Esophagus squamous epithelium (tissue), 5 donors: ENCODE measurements at regions not wholly inside any gene's neighbourhood (a gene's known extent, or its start where the extent isn't known, plus 50 kb on each side); places are given as distances from the start of the nearest gene placed in this dataset.
A peak's percentile ranks its signal among the peaks of the same experiment; 100 is the strongest.

ENCODE experiments used
- DNase-seq: peaks from one replicate; lab custom pipeline; 2025; lab: John Stamatoyannopoulos, UW
- H3K27ac ChIP-seq, 4 donors: fragments of 200-600 bp; sonication (generic); one replicate each; pipeline ENCODE4 v1.5.1; 2016 to 2019; ENCODE audit warnings: mild to moderate bottlenecking in 1 of 4
- H3K27me3 ChIP-seq, 4 donors: fragments of 200-600 bp; sonication (generic); 1 replicate in 3 of 4; 2 replicates in 1 of 4; pipeline versions ENCODE4 v1.5.1 to v1.6.0; 2017 to 2021; ENCODE audit warnings: antibody characterized with exemption in 1 of 4
- H3K36me3 ChIP-seq, 3 donors: fragments of 200-600 bp; sonication (generic); one replicate each; pipeline ENCODE4 v1.5.1; 2016 to 2019
- H3K4me1 ChIP-seq, 3 donors: fragments of 200-600 bp; sonication (generic); one replicate each; pipeline ENCODE4 v1.5.1; 2017 to 2019
- H3K4me3 ChIP-seq, 4 donors: fragments of 200-600 bp; sonication (generic); 1 replicate in 3 of 4; 2 replicates in 1 of 4; pipeline ENCODE4 v1.5.1; 2016 to 2019; ENCODE audit warnings: mild to moderate bottlenecking in 2 of 4, moderate library complexity in 1 of 4
- H3K9me3 ChIP-seq, 3 donors: fragments of 200-600 bp; sonication (generic); one replicate each; pipeline ENCODE4 v1.5.1; 2016 to 2019
- POLR2A ChIP-seq, 4 donors: fragments of 450-650 bp; IDR thresholded peaks; one replicate each; pipeline ENCODE4 v1.6.1; 2017; ENCODE audit warnings: antibody characterized with exemption in 4 of 4, mild to moderate bottlenecking in 4 of 4, moderate library complexity in 3 of 4
- WGBS, 2 donors: methylation state at CpG; one replicate each; pipeline ENCODE4 v1.1.5; 2018; 5-methylcytosine and 5-hydroxymethylcytosine counted together
- intact Hi-C: fragments of 100-400 bp; cut with DNase I; formaldehyde crosslinking; loops from one replicate; pipeline ENCODE4 v1.15.0; 2022
- TF ChIP-seq, protein P1 (sequence below), 6 experiments: fragments of 450-650 bp in 4 of 6; fragments of 200-600 bp in 2 of 6; sonication (generic) in 2 of 6; IDR thresholded peaks; one replicate each; pipeline ENCODE4 v1.5.1; 2016 to 2019; ENCODE audit warnings: antibody characterized with exemption in 6 of 6, mild to moderate bottlenecking in 4 of 6, moderate library complexity in 4 of 6
- donor health status: DM: yes; HTN: yes; CAD: no.

DNA sequence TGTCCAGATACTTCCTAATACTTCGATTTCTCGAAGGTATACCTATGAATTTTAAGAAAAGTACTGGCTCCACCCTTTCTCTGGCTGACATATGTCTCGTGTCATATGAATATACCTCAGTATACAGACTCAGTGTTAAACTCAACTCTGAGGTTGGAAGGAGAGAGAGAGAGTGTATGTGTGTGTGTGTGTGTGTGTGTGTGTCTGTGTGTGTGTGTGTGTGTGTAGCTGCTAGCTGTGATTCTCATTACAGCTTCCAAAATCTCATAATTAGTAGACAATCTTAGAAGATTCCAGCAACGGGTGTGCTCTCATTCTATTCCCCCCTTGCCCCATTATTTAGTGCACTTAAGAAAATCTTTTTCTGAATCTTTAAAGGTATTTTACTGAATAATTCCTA lies 380.3 kb upstream of the B3GALT2 start:
- WGBS, 2 donors = 77 to 87% methylated on average over 4 of the region's 4 CpGs
- Histone ChIP-seq H3K9me3 (no peaks in the 10 kb centered on the region), H3K4me1 (no peaks in the 10 kb centered on the region), H3K27ac (no peak overlapping the region), H3K36me3 (no peaks in the 10 kb centered on the region), H3K4me3 (no peak overlapping the region), H3K27me3 (no peaks in the 10 kb centered on the region)
- intact Hi-C loops = no loop called here
- TF ChIP-seq POLR2A (IDR thresholded peaks at IDR 0.05) = no peak
- TF ChIP-seq, protein P1, sequence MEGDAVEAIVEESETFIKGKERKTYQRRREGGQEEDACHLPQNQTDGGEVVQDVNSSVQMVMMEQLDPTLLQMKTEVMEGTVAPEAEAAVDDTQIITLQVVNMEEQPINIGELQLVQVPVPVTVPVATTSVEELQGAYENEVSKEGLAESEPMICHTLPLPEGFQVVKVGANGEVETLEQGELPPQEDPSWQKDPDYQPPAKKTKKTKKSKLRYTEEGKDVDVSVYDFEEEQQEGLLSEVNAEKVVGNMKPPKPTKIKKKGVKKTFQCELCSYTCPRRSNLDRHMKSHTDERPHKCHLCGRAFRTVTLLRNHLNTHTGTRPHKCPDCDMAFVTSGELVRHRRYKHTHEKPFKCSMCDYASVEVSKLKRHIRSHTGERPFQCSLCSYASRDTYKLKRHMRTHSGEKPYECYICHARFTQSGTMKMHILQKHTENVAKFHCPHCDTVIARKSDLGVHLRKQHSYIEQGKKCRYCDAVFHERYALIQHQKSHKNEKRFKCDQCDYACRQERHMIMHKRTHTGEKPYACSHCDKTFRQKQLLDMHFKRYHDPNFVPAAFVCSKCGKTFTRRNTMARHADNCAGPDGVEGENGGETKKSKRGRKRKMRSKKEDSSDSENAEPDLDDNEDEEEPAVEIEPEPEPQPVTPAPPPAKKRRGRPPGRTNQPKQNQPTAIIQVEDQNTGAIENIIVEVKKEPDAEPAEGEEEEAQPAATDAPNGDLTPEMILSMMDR (IDR thresholded peaks at IDR 0.05) = no peak
- DNase-seq = no peak

DNA sequence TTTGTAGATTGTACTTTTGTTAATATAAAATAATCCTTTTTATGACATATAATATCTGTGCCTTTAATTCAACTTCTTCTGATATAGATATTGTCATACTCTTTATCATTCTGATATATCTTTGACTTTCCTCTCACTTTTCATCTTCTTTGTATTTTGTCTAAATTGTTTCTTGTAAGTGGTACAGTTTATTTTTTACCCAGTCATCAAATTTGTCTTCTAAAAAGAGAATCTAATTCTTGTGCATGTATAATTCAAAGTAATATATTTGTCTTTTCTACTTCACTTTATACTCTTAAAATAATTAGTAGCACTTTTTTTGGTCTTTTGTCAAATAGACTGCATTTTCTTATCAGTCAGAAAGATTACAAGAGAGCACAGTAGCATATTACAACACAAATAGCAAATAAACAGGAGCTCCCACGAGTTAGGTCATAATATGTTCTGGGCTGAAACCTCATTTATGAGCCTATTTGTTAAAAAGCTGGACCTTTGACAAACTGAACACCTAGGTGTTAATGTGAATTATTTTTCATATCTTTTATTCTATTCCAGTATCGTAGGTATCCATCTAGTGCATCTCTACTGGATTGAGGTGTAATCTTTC lies 379.7 kb upstream of the B3GALT2 start:
- Histone ChIP-seq H3K27ac (no peak overlapping the region), H3K27me3 (no peaks in the 10 kb centered on the region), H3K4me3 (no peak overlapping the region), H3K36me3 (no peaks in the 10 kb centered on the region), H3K4me1 (no peaks in the 10 kb centered on the region), H3K9me3 (no peaks in the 10 kb centered on the region)
- no peak for DNase-seq
- intact Hi-C loops = no loop called here
- no peak for TF ChIP-seq POLR2A (IDR thresholded peaks at IDR 0.05)
- TF ChIP-seq, protein P1 (IDR thresholded peaks at IDR 0.05) = no peak
- WGBS, 2 donors = 71 to 73% methylated on average over 2 of the region's 2 CpGs

DNA sequence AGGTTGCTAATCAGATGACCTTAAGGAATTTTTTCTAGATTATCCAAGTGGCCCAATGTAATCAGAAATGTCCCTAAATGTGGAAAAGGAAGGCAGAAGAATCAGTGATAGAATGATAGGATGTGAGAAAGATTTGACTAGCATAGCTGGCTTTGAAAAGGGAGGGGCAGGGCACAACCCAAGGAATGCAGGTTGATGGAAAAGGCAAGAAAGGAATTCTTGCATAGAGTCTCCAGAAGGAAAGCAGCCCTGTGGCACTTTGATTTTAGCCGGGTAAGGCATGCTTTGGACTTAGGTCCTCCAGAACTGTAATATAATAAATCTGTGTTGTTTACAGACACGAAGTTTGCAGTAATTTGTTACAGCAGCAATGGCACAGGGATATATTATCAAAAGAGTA lies 375.7 kb upstream of the B3GALT2 start:
- H3K36me3 ChIP-seq = no peaks in the 10 kb centered on the region
- no peaks in the 10 kb centered on the region for H3K4me1 ChIP-seq
- DNase-seq = no peak
- intact Hi-C loops = no loop called here
- no peaks in the 10 kb centered on the region for H3K27me3 ChIP-seq
- H3K9me3 ChIP-seq = no peaks in the 10 kb centered on the region
- TF ChIP-seq, protein P1 (IDR thresholded peaks at IDR 0.05) = no peak
- TF ChIP-seq POLR2A (IDR thresholded peaks at IDR 0.05) = no peak
- 59 to 74% methylated on average over 2 of the region's 2 CpGs for WGBS, 2 donors
- no peak overlapping the region for H3K4me3 ChIP-seq
- no peak overlapping the region for H3K27ac ChIP-seq

DNA sequence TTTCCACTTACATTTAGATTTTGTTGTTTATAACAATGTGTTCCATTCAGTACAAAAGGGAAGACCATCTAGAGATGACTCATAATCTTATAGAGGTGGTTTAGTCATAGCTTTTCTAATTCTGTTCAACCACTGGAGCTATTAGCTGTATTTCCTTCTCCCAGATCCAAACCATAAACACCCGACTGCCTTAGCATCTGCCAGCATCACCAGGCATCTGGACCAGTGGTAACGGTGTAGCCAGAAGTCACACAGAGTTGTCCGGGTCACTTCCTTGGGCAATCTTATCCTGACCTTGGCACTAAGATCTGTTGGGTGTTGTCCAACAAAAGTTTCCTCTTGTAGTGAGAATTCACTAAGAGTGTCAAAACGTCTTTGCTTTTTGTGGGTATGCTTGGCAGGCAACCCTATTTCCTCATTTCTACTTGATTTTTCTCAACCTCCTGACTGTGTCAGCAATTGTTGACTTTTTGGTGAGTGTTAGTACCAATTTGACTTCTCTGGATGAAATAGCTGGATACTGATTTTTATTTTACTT lies 372.1 kb upstream of the B3GALT2 start:
- WGBS, 2 donors = 7 to 13% methylated on average over 4 of the region's 4 CpGs
- TF ChIP-seq, protein P1 (IDR thresholded peaks at IDR 0.05) = no peak
- TF ChIP-seq POLR2A (IDR thresholded peaks at IDR 0.05) = no peak
- Histone ChIP-seq H3K27ac (peak overlapping the region in 1 of 4 donors; percentile 30), H3K9me3 (no peaks in the 10 kb centered on the region), H3K27me3 (no peaks in the 10 kb centered on the region), H3K4me3 (no peak overlapping the region), H3K36me3 (no peaks in the 10 kb centered on the region), H3K4me1 (no peaks in the 10 kb centered on the region)
- intact Hi-C loops = no loop called here
- no peak for DNase-seq

DNA sequence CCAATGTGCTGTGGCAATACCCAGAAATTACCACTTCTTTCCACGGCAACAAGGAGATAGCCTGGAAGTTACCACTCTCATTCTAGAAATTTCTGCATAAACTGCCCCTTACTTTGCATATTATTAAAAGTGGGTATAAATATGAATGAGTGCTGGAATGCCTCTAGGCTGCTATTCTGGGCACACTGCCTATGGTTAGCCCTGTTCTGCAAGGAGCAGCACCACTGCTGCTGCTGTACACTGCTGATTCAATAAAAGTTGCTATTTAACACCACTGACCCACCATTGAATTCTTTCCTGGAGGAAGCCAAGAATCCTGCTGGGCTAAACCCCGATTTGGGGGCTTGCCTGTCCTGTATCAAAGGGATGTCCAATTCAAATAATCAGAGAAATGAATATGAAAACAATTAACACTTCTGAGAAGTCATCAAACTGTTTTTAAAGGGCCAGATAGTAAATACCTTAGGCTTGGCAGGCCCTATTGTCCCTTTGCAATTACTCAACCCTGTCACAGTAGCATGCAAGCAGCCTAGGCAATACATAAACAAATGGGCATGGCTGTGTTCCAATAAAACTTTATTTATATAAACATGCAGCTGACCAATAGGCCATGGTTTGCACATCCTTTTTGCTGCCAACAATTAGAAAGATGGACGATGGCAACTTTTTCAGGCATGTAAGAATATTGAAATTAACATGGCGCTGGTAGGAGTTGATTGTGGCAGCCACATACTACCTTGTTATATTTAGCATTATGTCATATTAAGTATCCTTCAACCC lies 369.4 kb upstream of the B3GALT2 start:
- WGBS, 2 donors = 75 to 80% methylated on average over 4 of the region's 4 CpGs
- H3K4me1 ChIP-seq = no peaks in the 10 kb centered on the region
- no peaks in the 10 kb centered on the region for H3K27me3 ChIP-seq
- H3K4me3 ChIP-seq = no peak overlapping the region
- H3K27ac ChIP-seq = no peak overlapping the region
- no peaks in the 10 kb centered on the region for H3K36me3 ChIP-seq
- no peaks in the 10 kb centered on the region for H3K9me3 ChIP-seq
- no peak for TF ChIP-seq POLR2A (IDR thresholded peaks at IDR 0.05)
- TF ChIP-seq, protein P1 (IDR thresholded peaks at IDR 0.05) = no peak
- intact Hi-C loops = no loop called here
- no peak for DNase-seq
